Endodermal cell (in vitro differentiated cells): ENCODE measurements at regions not wholly inside any gene's neighbourhood (a gene's known extent, or its start where the extent isn't known, plus 50 kb on each side); places are given as distances from the start of the nearest gene placed in this dataset.

Experiments
- DNase-seq: peaks from one replicate; pipeline ENCODE4 v3.0.0-alpha.2; 2017
- H3K27ac ChIP-seq: 2 replicates; pipeline ENCODE4 v1.5.1; 2013; ENCODE audit warnings: mild to moderate bottlenecking, low read depth, low read length, moderate library complexity
- H3K27me3 ChIP-seq: 2 replicates; pipeline ENCODE4 v1.6.1; 2013; ENCODE audit warnings: mild to moderate bottlenecking, low read length, moderate library complexity; ENCODE audit not compliant: insufficient read depth, control insufficient read depth, poor library complexity, severe bottlenecking
- H3K36me3 ChIP-seq: 2 replicates; pipeline ENCODE4 v1.7.0; 2013; ENCODE audit warnings: mild to moderate bottlenecking, low read length, moderate library complexity; ENCODE audit not compliant: control insufficient read depth, insufficient read depth
- H3K4me1 ChIP-seq: one replicate; pipeline ENCODE4 v1.7.0; 2013; ENCODE audit warnings: low read length; ENCODE audit not compliant: control insufficient read depth, insufficient read depth
- H3K4me3 ChIP-seq: 2 replicates; pipeline ENCODE4 v1.5.1; 2013; ENCODE audit warnings: mild to moderate bottlenecking, low read length, moderate library complexity
- H3K9ac ChIP-seq: 2 replicates; pipeline ENCODE4 v1.6.1; 2013; ENCODE audit warnings: mild to moderate bottlenecking, low read length, moderate library complexity; ENCODE audit not compliant: poor library complexity, severe bottlenecking; ENCODE audit errors: extremely low read depth
- H3K9me3 ChIP-seq: 2 replicates; pipeline ENCODE4 v1.6.1; 2013; ENCODE audit warnings: mild to moderate bottlenecking, low read length, moderate library complexity; ENCODE audit not compliant: control insufficient read depth
- H3K27ac Mint-ChIP-seq: 2 replicates; pipeline ENCODE4 v1.8.0; 2020; ENCODE audit warnings: mixed read lengths
- H3K27me3 Mint-ChIP-seq: 2 replicates; pipeline ENCODE4 v1.8.0; 2021; ENCODE audit warnings: mild to moderate bottlenecking, mixed read lengths; ENCODE audit not compliant: insufficient read depth
- H3K36me3 Mint-ChIP-seq: 2 replicates; pipeline ENCODE4 v1.8.0; 2020; ENCODE audit warnings: low read depth, mixed read lengths
- H3K4me1 Mint-ChIP-seq: 2 replicates; pipeline ENCODE4 v1.8.0; 2020; ENCODE audit warnings: mixed read lengths
- H3K4me3 Mint-ChIP-seq: 2 replicates; pipeline ENCODE4 v1.8.0; 2020; ENCODE audit warnings: mild to moderate bottlenecking, moderate library complexity, mixed read lengths
- H3K9me3 Mint-ChIP-seq: 2 replicates; pipeline ENCODE4 v1.8.0; 2020; ENCODE audit warnings: mild to moderate bottlenecking, mixed read lengths
- WGBS, 2 experiments: methylation state at CpG; one replicate each; pipeline versions ENCODE4 v1.1.5 to v1.1.7; 2013; ENCODE audit warnings: missing lambda C conversion rate in 2 of 2, mixed read lengths in 1 of 2; ENCODE audit not compliant: insufficient coverage in 1 of 2, insufficient read length in 1 of 2; 5-methylcytosine and 5-hydroxymethylcytosine counted together
- TF ChIP-seq, protein P1 (sequence below): fragments of 200-600 bp; sonication (generic); conservative IDR thresholded peaks from 2 replicates; pipeline ENCODE4 v1.5.0; 2021; ENCODE audit warnings: antibody characterized with exemption, mild to moderate bottlenecking

DNA sequence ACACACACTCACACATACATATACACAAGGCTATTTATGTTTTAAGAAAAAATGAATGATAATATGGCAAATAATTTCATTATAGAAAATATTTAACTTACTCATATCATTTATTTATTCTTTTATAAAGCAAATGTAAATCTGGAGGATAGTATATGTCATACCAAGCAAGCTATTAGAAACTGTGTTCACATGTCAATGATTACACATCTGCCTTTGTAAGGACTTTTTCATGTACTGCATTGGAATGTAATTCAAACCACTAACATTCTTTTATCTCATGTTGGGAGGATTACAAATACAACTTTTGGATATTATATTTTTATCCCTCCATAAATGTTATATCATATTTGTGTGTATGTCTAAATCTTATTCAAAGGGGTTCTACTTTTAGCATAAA is 1887.4 kb downstream of the NCAM2 start:
- Histone ChIP-seq H3K9ac (no peak overlapping the region), H3K4me1 (peaks cover 10% of the 10 kb centered on the region), H3K36me3 (no peaks in the 10 kb centered on the region), H3K27me3 (no peaks in the 10 kb centered on the region), H3K27ac (no peak overlapping the region), H3K9me3 (no peaks in the 10 kb centered on the region), H3K4me3 (no peak overlapping the region)
- Mint-ChIP-seq H3K4me3 (no peak overlapping the region), H3K4me1 (peaks cover 36% of the 10 kb centered on the region), H3K27ac (no peak overlapping the region), H3K9me3 (no peaks in the 10 kb centered on the region), H3K27me3 (no peaks in the 10 kb centered on the region), H3K36me3 (no peaks in the 10 kb centered on the region)
- TF ChIP-seq, protein P1, sequence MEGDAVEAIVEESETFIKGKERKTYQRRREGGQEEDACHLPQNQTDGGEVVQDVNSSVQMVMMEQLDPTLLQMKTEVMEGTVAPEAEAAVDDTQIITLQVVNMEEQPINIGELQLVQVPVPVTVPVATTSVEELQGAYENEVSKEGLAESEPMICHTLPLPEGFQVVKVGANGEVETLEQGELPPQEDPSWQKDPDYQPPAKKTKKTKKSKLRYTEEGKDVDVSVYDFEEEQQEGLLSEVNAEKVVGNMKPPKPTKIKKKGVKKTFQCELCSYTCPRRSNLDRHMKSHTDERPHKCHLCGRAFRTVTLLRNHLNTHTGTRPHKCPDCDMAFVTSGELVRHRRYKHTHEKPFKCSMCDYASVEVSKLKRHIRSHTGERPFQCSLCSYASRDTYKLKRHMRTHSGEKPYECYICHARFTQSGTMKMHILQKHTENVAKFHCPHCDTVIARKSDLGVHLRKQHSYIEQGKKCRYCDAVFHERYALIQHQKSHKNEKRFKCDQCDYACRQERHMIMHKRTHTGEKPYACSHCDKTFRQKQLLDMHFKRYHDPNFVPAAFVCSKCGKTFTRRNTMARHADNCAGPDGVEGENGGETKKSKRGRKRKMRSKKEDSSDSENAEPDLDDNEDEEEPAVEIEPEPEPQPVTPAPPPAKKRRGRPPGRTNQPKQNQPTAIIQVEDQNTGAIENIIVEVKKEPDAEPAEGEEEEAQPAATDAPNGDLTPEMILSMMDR = no peak
- no peak for DNase-seq

DNA sequence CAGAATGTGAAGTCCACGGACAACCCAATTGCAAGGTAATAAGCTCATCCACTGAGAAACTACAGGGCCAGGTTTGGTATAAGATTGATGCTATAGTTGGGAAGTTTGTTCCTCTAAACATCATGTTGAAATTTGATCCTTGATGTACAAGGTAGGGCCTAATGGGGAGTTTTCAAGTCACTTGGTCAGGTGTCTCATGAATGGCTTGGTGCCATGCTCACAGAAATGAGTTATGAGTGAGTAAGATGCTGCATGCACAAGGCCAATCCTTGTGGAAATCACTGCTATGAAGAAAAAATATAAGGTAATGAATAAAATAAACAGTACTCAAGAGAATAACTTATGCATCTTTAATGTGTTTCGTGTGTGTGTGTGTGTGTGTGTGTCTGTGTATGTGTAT is 1891.2 kb downstream of the NCAM2 start:
- Mint-ChIP-seq H3K27ac (no peak overlapping the region), H3K27me3 (no peaks in the 10 kb centered on the region), H3K4me3 (no peak overlapping the region), H3K36me3 (no peaks in the 10 kb centered on the region), H3K9me3 (no peaks in the 10 kb centered on the region), H3K4me1 (peaks cover 31% of the 10 kb centered on the region)
- Histone ChIP-seq H3K4me3 (no peak overlapping the region), H3K9ac (no peak overlapping the region), H3K27me3 (no peaks in the 10 kb centered on the region), H3K27ac (no peak overlapping the region), H3K9me3 (no peaks in the 10 kb centered on the region), H3K4me1 (peaks cover 7% of the 10 kb centered on the region), H3K36me3 (no peaks in the 10 kb centered on the region)
- no peak for DNase-seq
- TF ChIP-seq, protein P1 = no peak
- WGBS, 2 experiments = 92% methylated on average over 1 of the region's 2 CpGs; no CpG with 5 or more reads in 1 of the 2 experiments

DNA sequence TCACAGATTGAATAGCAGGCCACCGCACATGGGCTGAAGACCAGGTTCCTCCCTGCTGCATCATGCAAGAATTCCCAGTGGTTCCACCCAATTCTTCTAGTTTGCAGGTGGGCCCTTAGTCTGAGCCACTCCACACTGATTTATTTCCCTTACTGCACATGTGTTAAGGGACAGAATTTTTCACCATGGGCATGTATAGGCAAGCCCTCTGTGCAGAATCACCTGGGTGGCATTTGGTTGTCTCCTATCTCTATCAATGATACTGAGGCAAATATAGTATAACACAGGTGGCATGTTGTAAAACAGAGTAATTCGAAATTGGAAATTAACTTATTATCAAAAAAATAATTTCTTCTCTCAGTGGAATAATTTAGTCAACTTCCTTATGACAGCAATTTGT is 1892.4 kb downstream of the NCAM2 start:
- Histone ChIP-seq H3K27ac (no peak overlapping the region), H3K9ac (no peak overlapping the region), H3K27me3 (no peaks in the 10 kb centered on the region), H3K9me3 (no peaks in the 10 kb centered on the region), H3K4me3 (no peak overlapping the region), H3K4me1 (peaks cover 7% of the 10 kb centered on the region), H3K36me3 (no peaks in the 10 kb centered on the region)
- no peak for DNase-seq
- no peak overlapping the region for H3K4me3 Mint-ChIP-seq
- H3K27me3 Mint-ChIP-seq = no peaks in the 10 kb centered on the region
- H3K36me3 Mint-ChIP-seq = no peaks in the 10 kb centered on the region
- TF ChIP-seq, protein P1 = no peak
- no peak overlapping the region for H3K27ac Mint-ChIP-seq
- peaks cover 22% of the 10 kb centered on the region for H3K4me1 Mint-ChIP-seq
- H3K9me3 Mint-ChIP-seq = no peaks in the 10 kb centered on the region
- WGBS, 2 experiments = 94 to 100% methylated on average over 1 of the region's 2 CpGs
